K562 (cell line): ENCODE measurements at regions not wholly inside any gene's neighbourhood (a gene's known extent, or its start where the extent isn't known, plus 50 kb on each side); places are given as distances from the start of the nearest gene placed in this dataset.

Experiments
- ATAC-seq: fragments of 200-7000 bp; cut with Tn5 transposase; 3 replicates; pipeline ENCODE4 v1.9.1; 2020; ENCODE audit warnings: moderate library complexity
- BruUV-seq: library from RNA; stranded (reverse); fragments of 400-500 nt; replicated peaks from 2 replicates; lab custom pipeline; 2021; lab: Mats Ljungman, UMichigan
- CTCF ChIA-PET: fragments of 300-600 bp; formaldehyde crosslinking; extraction: SDS; loops from one replicate; lab custom pipeline; 2021; ENCODE audit warnings: low intra/inter-chr PET ratio; lab: Yijun Ruan, JAX
- POLR2A ChIA-PET: fragments of 300-600, 350-650 bp; sonication (Branson Sonifier 250); formaldehyde crosslinking; extraction: SDS; loops from one replicate; lab custom pipeline; 2021; ENCODE audit warnings: antibody characterized with exemption, inconsistent platforms; lab: Yijun Ruan, JAX
- DNase-seq, 4 experiments: peaks; one replicate each; pipeline versions ENCODE4 v3.0.0 to v3.0.0-alpha.2; 2011 to 2018; ENCODE audit warnings: low spot score in 3 of 4, mixed read lengths in 3 of 4; ENCODE audit errors: extremely low read depth in 1 of 4
- FAIRE-seq: peaks from 2 replicates; lab custom pipeline; 2011; peaks lifted over from hg19 to GRCh38; lab: Jason Lieb, UNC
- H2AFZ ChIP-seq: 2 replicates; pipeline ENCODE4 v1.6.0; 2011; ENCODE audit warnings: low read depth, low read length, control low read depth, inconsistent platforms
- H3K27ac ChIP-seq: fragments of 200-600 bp; 3 replicates; pipeline ENCODE4 v1.8.0; 2011; ENCODE audit warnings: low read depth, mild to moderate bottlenecking, control low read depth, inconsistent platforms, low read length, moderate library complexity, mixed read lengths; ENCODE audit errors: extremely low read depth
- H3K27me3 ChIP-seq, 2 experiments: fragments of 300-600 bp in 1 of 2; 2 replicates in 1 of 2; 3 replicates in 1 of 2; pipeline versions ENCODE4 v1.6.0 to v1.8.0; 2011; ENCODE audit warnings: inconsistent platforms in 2 of 2, low read length in 2 of 2, mild to moderate bottlenecking in 1 of 2, mixed read lengths in 1 of 2, moderate library complexity in 1 of 2; ENCODE audit not compliant: control insufficient read depth in 2 of 2, insufficient read depth in 2 of 2
- H3K36me3 ChIP-seq: fragments of 300-600 bp; 3 replicates; pipeline ENCODE4 v1.8.0; 2011; ENCODE audit warnings: mild to moderate bottlenecking, low read length, inconsistent platforms; ENCODE audit not compliant: control insufficient read depth, insufficient read depth
- H3K4me1 ChIP-seq, 2 experiments: fragments of 200-600 bp in 1 of 2; replicated peaks in 1 of 2; 2 replicates in 1 of 2; 3 replicates in 1 of 2; pipeline versions ENCODE4 v1.5.1 to v1.8.0; 2011; ENCODE audit warnings: inconsistent platforms in 2 of 2, low read length in 2 of 2, mild to moderate bottlenecking in 1 of 2, mixed read lengths in 1 of 2, moderate library complexity in 1 of 2; ENCODE audit not compliant: control insufficient read depth in 2 of 2, insufficient read depth in 2 of 2
- H3K4me2 ChIP-seq: 2 replicates; pipeline ENCODE4 v1.6.1; 2011; ENCODE audit warnings: low read length, control low read depth, inconsistent platforms, mixed read lengths; ENCODE audit not compliant: insufficient read depth
- H3K4me3 ChIP-seq: fragments of 200-600 bp; sonication (generic), shearing (Covaris generic); 2 replicates; pipeline ENCODE4 v1.5.1; 2016; ENCODE audit warnings: control low read depth, inconsistent platforms
- H3K79me2 ChIP-seq: fragments of 200-600 bp; 3 replicates; pipeline ENCODE4 v1.8.0; 2011; ENCODE audit warnings: low read length, inconsistent platforms; ENCODE audit not compliant: control insufficient read depth, insufficient read depth
- H3K9ac ChIP-seq, 2 experiments: 2 replicates each; pipeline versions ENCODE4 v1.6.0 to v1.6.1; 2011; ENCODE audit warnings: low read depth in 2 of 2, low read length in 2 of 2, control low read depth in 1 of 2, inconsistent platforms in 1 of 2, mild to moderate bottlenecking in 1 of 2, mixed read lengths in 1 of 2; ENCODE audit not compliant: insufficient read depth in 1 of 2
- H3K9me1 ChIP-seq: one replicate; pipeline ENCODE4 v1.6.0; 2011; ENCODE audit warnings: inconsistent platforms, mild to moderate bottlenecking, low read length, moderate library complexity; ENCODE audit not compliant: control insufficient read depth, insufficient read depth
- H3K9me3 ChIP-seq: replicated peaks from 2 replicates; pipeline ENCODE4 v1.5.1; 2011; ENCODE audit warnings: low read depth, low read length, inconsistent platforms; ENCODE audit not compliant: control insufficient read depth, insufficient read depth
- H4K20me1 ChIP-seq: replicated peaks from 2 replicates; pipeline ENCODE4 v1.6.1; 2011; ENCODE audit warnings: low read length, inconsistent platforms, mixed read lengths; ENCODE audit not compliant: control insufficient read depth, insufficient read depth
- CBX8 ChIP-seq: fragments of 200-600 bp; sonication (generic); IDR thresholded peaks from 2 replicates; pipeline ENCODE4 v1.6.1; 2012; ENCODE audit warnings: borderline replicate concordance, mixed run types, low read depth, mild to moderate bottlenecking, moderate library complexity, mixed read lengths, low read length, control low read depth, inconsistent platforms; ENCODE audit not compliant: poor library complexity, severe bottlenecking; ENCODE audit errors: extremely low read depth
- FOXA1 ChIP-seq: fragments of 450-650 bp; IDR thresholded peaks from 2 replicates; pipeline ENCODE4 v1.6.1; 2016; ENCODE audit warnings: mild to moderate bottlenecking, borderline replicate concordance
- HOXB6 ChIP-seq: fragments of 250-450 bp; sonication (Bioruptor Pico); IDR thresholded peaks from 2 replicates; pipeline ENCODE4 v1.5.1; 2022; ENCODE audit warnings: mild to moderate bottlenecking, borderline replicate concordance
- KAT2B ChIP-seq: IDR thresholded peaks from one replicate; pipeline ENCODE4 v1.6.1; 2012; ENCODE audit warnings: low read depth, mild to moderate bottlenecking, control low read depth, inconsistent platforms, low read length, moderate library complexity
- NRF1 ChIP-seq, 2 experiments: fragments of 450-650 bp; IDR thresholded peaks in 1 of 2; conservative IDR thresholded peaks in 1 of 2; 2 replicates each; pipeline ENCODE4 v1.6.1; 2014; ENCODE audit warnings: mild to moderate bottlenecking in 2 of 2
- SIN3A ChIP-seq, 2 experiments: fragments of 150-350 bp in 1 of 2; IDR thresholded peaks; 2 replicates each; pipeline ENCODE4 v1.6.1; 2011 to 2016; ENCODE audit warnings: borderline replicate concordance in 2 of 2, low read depth in 2 of 2, low read length in 2 of 2, mild to moderate bottlenecking in 2 of 2, moderate library complexity in 2 of 2; ENCODE audit not compliant: control insufficient read depth in 1 of 2
- SMAD4 ChIP-seq: fragments of 250-450 bp; sonication (Bioruptor Pico); conservative IDR thresholded peaks from 2 replicates; pipeline ENCODE4 v1.8.0; 2021; ENCODE audit warnings: inconsistent platforms, mild to moderate bottlenecking, moderate library complexity
- SMC3 ChIP-seq: conservative IDR thresholded peaks from 2 replicates; pipeline ENCODE4 v1.6.1; 2011; ENCODE audit warnings: low read depth, low read length, improper control_type of control experiment; ENCODE audit not compliant: insufficient read depth
- SRF ChIP-seq, 2 experiments: fragments of 250-450, 450-650 bp in 1 of 2; sonication (Bioruptor Pico) in 1 of 2; sonication (generic) in 1 of 2; formaldehyde crosslinking; IDR thresholded peaks; 2 replicates each; pipeline versions ENCODE4 v1.5.0 to v1.5.1; 2020 to 2022; ENCODE audit warnings: mild to moderate bottlenecking in 1 of 2, missing genetic modification reagents in 1 of 2
- SRSF1 ChIP-seq: fragments of 200-400 bp; formaldehyde crosslinking; IDR thresholded peaks from 2 replicates; pipeline ENCODE4 v1.6.1; 2017; ENCODE audit warnings: mild to moderate bottlenecking, low read depth, low read length, moderate library complexity
- STAT5B ChIP-seq: fragments of 250-450 bp; sonication (Bioruptor Pico); IDR thresholded peaks from 2 replicates; pipeline ENCODE4 v1.8.0; 2021; ENCODE audit warnings: mild to moderate bottlenecking, inconsistent platforms
- SUPT5H ChIP-seq: fragments of 450-650 bp; IDR thresholded peaks from 2 replicates; pipeline ENCODE4 v1.6.1; 2016
- TCF7L2 ChIP-seq: fragments of 150-350 bp; IDR thresholded peaks from 2 replicates; pipeline ENCODE4 v1.6.1; 2016; ENCODE audit warnings: low read depth, mild to moderate bottlenecking, low read length, moderate library complexity
- TEAD2 ChIP-seq: fragments of 450-650 bp; IDR thresholded peaks from 2 replicates; pipeline ENCODE4 v1.6.1; 2016; ENCODE audit warnings: missing genetic modification characterization, control low read depth, missing compliant biosample characterization
- ZFPM2 ChIP-seq: fragments of 250-450 bp; sonication (Bioruptor Pico); IDR thresholded peaks from 2 replicates; pipeline ENCODE4 v1.5.1; 2022; ENCODE audit warnings: mild to moderate bottlenecking
- ZNF134 ChIP-seq: fragments of 250-450 bp; sonication (Bioruptor Pico); conservative IDR thresholded peaks from 2 replicates; pipeline ENCODE4 v1.4.0; 2020
- ZNF3 ChIP-seq: fragments of 250-450 bp; sonication (Bioruptor Pico); IDR thresholded peaks from 2 replicates; pipeline ENCODE4 v1.5.0; 2021; ENCODE audit warnings: mild to moderate bottlenecking, moderate library complexity
- WGBS: fragments of 100-300 bp; shearing (Covaris generic); methylation state at CpG from one replicate; pipeline ENCODE4 v1.1.6; 2016; ENCODE audit warnings: low coverage, mixed read lengths; ENCODE audit not compliant: insufficient coverage; ENCODE audit errors: missing lambda C conversion rate; 5-methylcytosine and 5-hydroxymethylcytosine counted together
- in situ Hi-C: fragments of 300-500 bp; cut with MboI; formaldehyde crosslinking; loops from 4 replicates; pipeline ENCODE4 v1.15.0; 2018; ENCODE audit warnings: inconsistent platforms, mixed read lengths
- intact Hi-C: fragments of 100-400 bp; cut with micrococcal nuclease; formaldehyde crosslinking; loops from 2 replicates; pipeline ENCODE4 v1.14.2; 2022
- TF ChIP-seq, protein P1 (sequence below): fragments of 250-450 bp; sonication (Bioruptor Pico); IDR thresholded peaks from 2 replicates; pipeline ENCODE4 v1.9.0; 2021; ENCODE audit warnings: mild to moderate bottlenecking, inconsistent platforms

- FAIRE-seq (no peak), DNase-seq (no peak), ATAC-seq (no peak)
- no peaks in the 10 kb centered on the region for H3K79me2 ChIP-seq
- TF ChIP-seq SMC3 (no peak), HOXB6 (no peak), SRSF1 (no peak), KAT2B (no peak), TCF7L2 (no peak), SIN3A (IDR thresholded peaks at IDR 0.05; ENCODE audit: borderline replicate concordance in 2 of 2, control insufficient read depth in 1 of 2, low read depth in 2 of 2, low read length in 2 of 2) (no peak), STAT5B (CRISPR knock-in tag) (no peak), SUPT5H (no peak), SRF (CRISPR knock-in tag; IDR thresholded peaks at IDR 0.05) (no peak), ZNF134 (CRISPR knock-in tag) (no peak), CBX8 (no peak), FOXA1 (no peak), ZFPM2 (CRISPR knock-in tag) (no peak), NRF1 (conservative IDR thresholded peaks at IDR 0.05 in 1 of 2, IDR thresholded peaks at IDR 0.05 in 1 of 2) (no peak), TEAD2 (tag) (no peak), ZNF3 (CRISPR knock-in tag) (no peak), SMAD4 (no peak)
- TF ChIP-seq, protein P1, sequence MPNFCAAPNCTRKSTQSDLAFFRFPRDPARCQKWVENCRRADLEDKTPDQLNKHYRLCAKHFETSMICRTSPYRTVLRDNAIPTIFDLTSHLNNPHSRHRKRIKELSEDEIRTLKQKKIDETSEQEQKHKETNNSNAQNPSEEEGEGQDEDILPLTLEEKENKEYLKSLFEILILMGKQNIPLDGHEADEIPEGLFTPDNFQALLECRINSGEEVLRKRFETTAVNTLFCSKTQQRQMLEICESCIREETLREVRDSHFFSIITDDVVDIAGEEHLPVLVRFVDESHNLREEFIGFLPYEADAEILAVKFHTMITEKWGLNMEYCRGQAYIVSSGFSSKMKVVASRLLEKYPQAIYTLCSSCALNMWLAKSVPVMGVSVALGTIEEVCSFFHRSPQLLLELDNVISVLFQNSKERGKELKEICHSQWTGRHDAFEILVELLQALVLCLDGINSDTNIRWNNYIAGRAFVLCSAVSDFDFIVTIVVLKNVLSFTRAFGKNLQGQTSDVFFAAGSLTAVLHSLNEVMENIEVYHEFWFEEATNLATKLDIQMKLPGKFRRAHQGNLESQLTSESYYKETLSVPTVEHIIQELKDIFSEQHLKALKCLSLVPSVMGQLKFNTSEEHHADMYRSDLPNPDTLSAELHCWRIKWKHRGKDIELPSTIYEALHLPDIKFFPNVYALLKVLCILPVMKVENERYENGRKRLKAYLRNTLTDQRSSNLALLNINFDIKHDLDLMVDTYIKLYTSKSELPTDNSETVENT (CRISPR knock-in tag) = no peak
- H3K9me3 ChIP-seq = no peaks in the 10 kb centered on the region
- no TSS peak for BruUV-seq
- H3K4me3 ChIP-seq = no peak overlapping the region
- H4K20me1 ChIP-seq = no peaks in the 10 kb centered on the region
- H3K9ac ChIP-seq = no peak overlapping the region
- no peak overlapping the region for H2AFZ ChIP-seq
- H3K36me3 ChIP-seq = no peaks in the 10 kb centered on the region
- in situ Hi-C loops = no loop called here
- no peak overlapping the region for H3K4me2 ChIP-seq
- ChIA-PET CTCF (no interaction called here), POLR2A (no interaction called here)
- H3K9me1 ChIP-seq = no peaks in the 10 kb centered on the region
- intact Hi-C loops = no loop called here
- H3K27ac ChIP-seq = no peak overlapping the region
- no peaks in the 10 kb centered on the region for H3K4me1 ChIP-seq
- WGBS = 57% methylated on average over 4 of the region's 6 CpGs
- no peaks in the 10 kb centered on the region for H3K27me3 ChIP-seq
Measured at GRCh38 chr13:81223778-81224177, 882.9 kb upstream of the SPRY2 start.
